Loucy (cell line): ENCODE measurements at regions not wholly inside any gene's neighbourhood (a gene's known extent, or its start where the extent isn't known, plus 50 kb on each side); places are given as distances from the start of the nearest gene placed in this dataset.

Experiments used
- H2AFZ ChIP-seq: fragments of 200-600 bp; sonication (generic); 2 replicates; pipeline ENCODE4 v1.6.0; 2016; ENCODE audit warnings: antibody characterized with exemption, mild to moderate bottlenecking, low read length, moderate library complexity
- H3F3A ChIP-seq: fragments of 200-600 bp; 2 replicates; pipeline ENCODE4 v1.6.0; 2016; ENCODE audit warnings: antibody characterized with exemption, low read depth, mild to moderate bottlenecking
- H3K27me3 ChIP-seq: fragments of 200-600 bp; sonication (generic); 2 replicates; pipeline ENCODE4 v1.6.1; 2014; ENCODE audit warnings: low read length, mild to moderate bottlenecking; ENCODE audit not compliant: insufficient read depth, poor library complexity, severe bottlenecking
- H3K36me3 ChIP-seq: fragments of 200-600 bp; sonication (generic); 2 replicates; pipeline ENCODE4 v1.6.1; 2016; ENCODE audit warnings: low read length; ENCODE audit not compliant: insufficient read depth
- H3K4me1 ChIP-seq: fragments of 200-600 bp; sonication (generic); 2 replicates; pipeline ENCODE4 v1.5.1; 2014; ENCODE audit warnings: low read length, mild to moderate bottlenecking; ENCODE audit not compliant: insufficient read depth, poor library complexity, severe bottlenecking
- H3K4me2 ChIP-seq: fragments of 200-600 bp; sonication (generic); 2 replicates; pipeline ENCODE4 v1.6.0; 2014; ENCODE audit warnings: antibody characterized with exemption, low read length, low read depth, mild to moderate bottlenecking; ENCODE audit not compliant: poor library complexity, severe bottlenecking
- H3K4me3 ChIP-seq: fragments of 200-600 bp; sonication (generic); 2 replicates; pipeline ENCODE4 v1.5.1; 2014; ENCODE audit warnings: low read length, mild to moderate bottlenecking, mixed read lengths; ENCODE audit not compliant: poor library complexity, severe bottlenecking
- H3K79me2 ChIP-seq: fragments of 200-600 bp; sonication (generic); 2 replicates; pipeline ENCODE4 v1.6.1; 2014; ENCODE audit warnings: low read length; ENCODE audit not compliant: insufficient read depth
- H3K9ac ChIP-seq: fragments of 200-600 bp; sonication (generic); 2 replicates; pipeline ENCODE4 v1.6.0; 2014; ENCODE audit warnings: mild to moderate bottlenecking, low read depth, low read length, moderate library complexity; ENCODE audit not compliant: poor library complexity, severe bottlenecking
- H3K9me2 ChIP-seq: fragments of 200-600 bp; sonication (generic); replicated peaks from 2 replicates; pipeline ENCODE4 v1.6.1; 2016; ENCODE audit warnings: low read depth, low read length, mixed read lengths
- H3K9me3 ChIP-seq: fragments of 200-600 bp; sonication (generic); 2 replicates; pipeline ENCODE4 v1.6.1; 2014; ENCODE audit warnings: mild to moderate bottlenecking, antibody characterized with exemption, low read length, low read depth; ENCODE audit not compliant: insufficient read depth
- H4K20me1 ChIP-seq: fragments of 200-600 bp; sonication (generic); 2 replicates; pipeline ENCODE4 v1.6.0; 2014; ENCODE audit warnings: antibody characterized with exemption, low read length, mild to moderate bottlenecking; ENCODE audit not compliant: insufficient read depth, poor library complexity, severe bottlenecking
- CTCF ChIP-seq: fragments of 200-600 bp; sonication (generic); conservative IDR thresholded peaks from 2 replicates; pipeline ENCODE4 v1.5.1; 2014; ENCODE audit warnings: mild to moderate bottlenecking, antibody characterized with exemption, low read length
- EZH2phosphoT487 ChIP-seq: fragments of 200-600 bp; IDR thresholded peaks from 2 replicates; pipeline ENCODE4 v1.6.1; 2018; ENCODE audit warnings: antibody characterized with exemption, mild to moderate bottlenecking, moderate library complexity, borderline replicate concordance

- Histone ChIP-seq H3K79me2 (no peaks in the 10 kb centered on the region), H4K20me1 (no peaks in the 10 kb centered on the region), H3K4me2 (no peak overlapping the region), H3K36me3 (no peaks in the 10 kb centered on the region), H3K9me3 (no peaks in the 10 kb centered on the region), H3K9ac (no peak overlapping the region), H3K9me2 (no peaks in the 10 kb centered on the region), H3K27me3 (no peaks in the 10 kb centered on the region), H2AFZ (no peak overlapping the region), H3F3A (no peaks in the 10 kb centered on the region), H3K4me3 (no peak overlapping the region), H3K4me1 (no peaks in the 10 kb centered on the region)
- no peak for TF ChIP-seq CTCF
- no peak for TF ChIP-seq EZH2phosphoT487
These were observed 73.6 kb downstream of the MAIP1 start for GRCh38 chr2:200028998-200029397.

- Histone ChIP-seq H3K4me2 (no peak overlapping the region), H3K9me2 (no peaks in the 10 kb centered on the region), H2AFZ (no peak overlapping the region), H3K4me3 (no peak overlapping the region), H3K36me3 (no peaks in the 10 kb centered on the region), H3K79me2 (no peaks in the 10 kb centered on the region), H3K4me1 (no peaks in the 10 kb centered on the region), H3F3A (no peaks in the 10 kb centered on the region), H3K9ac (no peak overlapping the region), H3K9me3 (no peaks in the 10 kb centered on the region), H3K27me3 (no peaks in the 10 kb centered on the region), H4K20me1 (no peaks in the 10 kb centered on the region)
- no peak for TF ChIP-seq CTCF
- no peak for TF ChIP-seq EZH2phosphoT487
These were observed 77.5 kb downstream of the MAIP1 start for GRCh38 chr2:200032895-200033294.

GRCh38 chr2:200033929-200034328 lies 78.5 kb downstream of the MAIP1 start:
- H3K4me2 ChIP-seq, result no peak overlapping the region
- no peaks in the 10 kb centered on the region for H3K9me2 ChIP-seq
- H3K36me3 ChIP-seq, result no peaks in the 10 kb centered on the region
- H3F3A ChIP-seq, result no peaks in the 10 kb centered on the region
- H3K79me2 ChIP-seq, result no peaks in the 10 kb centered on the region
- H3K4me3 ChIP-seq, result no peak overlapping the region
- H3K9me3 ChIP-seq, result no peaks in the 10 kb centered on the region
- H3K9ac ChIP-seq, result no peak overlapping the region
- no peaks in the 10 kb centered on the region for H3K4me1 ChIP-seq
- H2AFZ ChIP-seq, result no peak overlapping the region
- H4K20me1 ChIP-seq, result no peaks in the 10 kb centered on the region
- H3K27me3 ChIP-seq, result no peaks in the 10 kb centered on the region
- TF ChIP-seq EZH2phosphoT487, result no peak
- TF ChIP-seq CTCF, result no peak
